Central memory CD4-positive, alpha-beta T cell (primary cell): ENCODE measurements at regions not wholly inside any gene's neighbourhood (a gene's known extent, or its start where the extent isn't known, plus 50 kb on each side); places are given as distances from the start of the nearest gene placed in this dataset.
"Not testable (repeated sequence)": the region's sequence is repeated elsewhere in the genome, so short reads cannot be mapped to it uniquely, and the experiment has no call there.

Experiments
- DNase-seq: peaks from one replicate; pipeline ENCODE4 v3.0.0; 2022

GRCh38 chr4:141463678-141464077, 172.7 kb upstream of the IL15 start:
- no peak for DNase-seq

GRCh38 chr4:141464366-141464765, 172.0 kb upstream of the IL15 start:
- DNase-seq: no peak

- DNase-seq: no peak
Observed at GRCh38 chr4:141465171-141465570, 171.2 kb upstream of the IL15 start.

GRCh38 chr4:141467225-141467624, 169.2 kb upstream of the IL15 start:
- DNase-seq: no peak

GRCh38 chr4:141469392-141469791, 167.0 kb upstream of the IL15 start:
- DNase-seq: no peak

GRCh38 chr4:141473026-141473540, 163.3 kb upstream of the IL15 start:
- DNase-seq: no peak

- DNase-seq: no peak
Observed at GRCh38 chr4:141473952-141474351, 162.4 kb upstream of the IL15 start.

- DNase-seq: no peak
Observed at GRCh38 chr4:141480950-141481349, 155.4 kb upstream of the IL15 start.

GRCh38 chr4:141484298-141484697, 152.1 kb upstream of the IL15 start:
- not testable (repeated sequence) for DNase-seq

GRCh38 chr4:141486375-141486997, 149.9 kb upstream of the IL15 start:
- DNase-seq: no peak

GRCh38 chr4:141497627-141498026, 138.8 kb upstream of the IL15 start:
- DNase-seq: no peak

GRCh38 chr4:141499261-141499853, 137.0 kb upstream of the IL15 start:
- DNase-seq: no peak

GRCh38 chr4:141501395-141501794, 135.0 kb upstream of the IL15 start:
- no peak for DNase-seq

GRCh38 chr4:141501931-141502330, 134.5 kb upstream of the IL15 start:
- DNase-seq: no peak

GRCh38 chr4:141502755-141503154, 133.6 kb upstream of the IL15 start:
- DNase-seq: no peak

GRCh38 chr4:141503260-141503659, 133.1 kb upstream of the IL15 start:
- DNase-seq: no peak

- no peak for DNase-seq
Observed at GRCh38 chr4:141511055-141511454, 125.3 kb upstream of the IL15 start.

GRCh38 chr4:141513866-141514265, 122.5 kb upstream of the IL15 start:
- DNase-seq: no peak

GRCh38 chr4:141518222-141518621, 118.2 kb upstream of the IL15 start:
- DNase-seq: no peak

- DNase-seq: no peak
Observed at GRCh38 chr4:141524116-141524515, 112.3 kb upstream of the IL15 start.

GRCh38 chr4:141524841-141525240, 111.5 kb upstream of the IL15 start:
- no peak for DNase-seq

GRCh38 chr4:141530627-141531026, 105.8 kb upstream of the IL15 start:
- DNase-seq: no peak

- DNase-seq: no peak
Observed at GRCh38 chr4:141534985-141535384, 101.4 kb upstream of the IL15 start.

GRCh38 chr4:141538001-141538400, 98.4 kb upstream of the IL15 start:
- DNase-seq: no peak

- DNase-seq: no peak
Observed at GRCh38 chr4:141540643-141541042, 95.7 kb upstream of the IL15 start.
